HG02938 (cell line): ENCODE measurements at regions not wholly inside any gene's neighbourhood (a gene's known extent, or its start where the extent isn't known, plus 50 kb on each side); places are given as distances from the start of the nearest gene placed in this dataset.

ENCODE experiments used
- ATAC-seq: cut with Tn5 transposase; IDR thresholded peaks from one replicate; pipeline ENCODE4 v1.9.1; 2021; ENCODE audit warnings: mild to moderate bottlenecking, moderate library complexity; ENCODE audit not compliant: unreplicated experiment

GRCh38 chr3:187899246-187899645, 154.0 kb upstream of the BCL6 start:
- no peak for ATAC-seq

- ATAC-seq: peak; percentile 67
Observed at GRCh38 chr3:187900993-187901755, 155.9 kb upstream of the BCL6 start.

GRCh38 chr3:187902041-187902471, 156.8 kb upstream of the BCL6 start:
- ATAC-seq: peak; percentile 55

- ATAC-seq: no peak
Observed at GRCh38 chr3:187902936-187903335, 157.7 kb upstream of the BCL6 start.

- ATAC-seq: no peak
Observed at GRCh38 chr3:187903697-187904096, 158.4 kb upstream of the BCL6 start.

GRCh38 chr3:187906416-187906815, 161.1 kb upstream of the BCL6 start:
- no peak for ATAC-seq

GRCh38 chr3:187906920-187907319, 161.7 kb upstream of the BCL6 start:
- no peak for ATAC-seq

GRCh38 chr3:187909866-187910265, 164.6 kb upstream of the BCL6 start:
- no peak for ATAC-seq

GRCh38 chr3:187912007-187912406, 166.7 kb upstream of the BCL6 start:
- ATAC-seq: no peak

GRCh38 chr3:187913617-187914033, 168.4 kb upstream of the BCL6 start:
- ATAC-seq: no peak

- no peak for ATAC-seq
Observed at GRCh38 chr3:187914231-187914630, 169.0 kb upstream of the BCL6 start.

- no peak for ATAC-seq
Observed at GRCh38 chr3:187916072-187916471, 170.8 kb upstream of the BCL6 start.

GRCh38 chr3:187918081-187918644, 172.9 kb upstream of the BCL6 start:
- no peak for ATAC-seq

- ATAC-seq: peak; percentile 95
Observed at GRCh38 chr3:187919048-187919447, 173.8 kb upstream of the BCL6 start.

- peak; percentile 38 for ATAC-seq
Observed at GRCh38 chr3:187919544-187919943, 174.3 kb upstream of the BCL6 start.

- no peak for ATAC-seq
Observed at GRCh38 chr3:187920030-187920429, 174.8 kb upstream of the BCL6 start.

GRCh38 chr3:187920913-187921312, 175.6 kb upstream of the BCL6 start:
- no peak for ATAC-seq

GRCh38 chr3:187921391-187922074, 176.3 kb upstream of the BCL6 start:
- ATAC-seq: no peak

GRCh38 chr3:187922704-187923416, 177.6 kb upstream of the BCL6 start:
- no peak for ATAC-seq

- no peak for ATAC-seq
Observed at GRCh38 chr3:187924651-187925050, 179.4 kb upstream of the BCL6 start.

- no peak for ATAC-seq
Observed at GRCh38 chr3:187925326-187925725, 180.1 kb upstream of the BCL6 start.
